HUES6 (cell line): ENCODE measurements at regions not wholly inside any gene's neighbourhood (a gene's known extent, or its start where the extent isn't known, plus 50 kb on each side); places are given as distances from the start of the nearest gene placed in this dataset.

Experiments used
- H3K27ac ChIP-seq: 2 replicates; pipeline ENCODE4 v1.7.0; 2013; ENCODE audit warnings: low read depth, mild to moderate bottlenecking, low read length, inconsistent platforms
- H3K27me3 ChIP-seq: 2 replicates; pipeline ENCODE4 v1.6.1; 2013; ENCODE audit warnings: low read length; ENCODE audit not compliant: control insufficient read depth, insufficient read depth
- H3K36me3 ChIP-seq: 2 replicates; pipeline ENCODE4 v1.6.1; 2013; ENCODE audit warnings: low read length; ENCODE audit not compliant: control insufficient read depth, insufficient read depth
- H3K4me1 ChIP-seq: 2 replicates; pipeline ENCODE4 v1.6.1; 2013; ENCODE audit warnings: low read length; ENCODE audit not compliant: control insufficient read depth, insufficient read depth
- H3K4me3 ChIP-seq: 2 replicates; pipeline ENCODE4 v1.5.1; 2013; ENCODE audit warnings: low read depth, low read length
- H3K9ac ChIP-seq: one replicate; pipeline ENCODE4 v1.6.1; 2013; ENCODE audit warnings: mild to moderate bottlenecking, low read length
- H3K9me3 ChIP-seq: 2 replicates; pipeline ENCODE4 v1.6.1; 2013; ENCODE audit warnings: low read depth, low read length; ENCODE audit not compliant: control insufficient read depth, insufficient read depth

DNA sequence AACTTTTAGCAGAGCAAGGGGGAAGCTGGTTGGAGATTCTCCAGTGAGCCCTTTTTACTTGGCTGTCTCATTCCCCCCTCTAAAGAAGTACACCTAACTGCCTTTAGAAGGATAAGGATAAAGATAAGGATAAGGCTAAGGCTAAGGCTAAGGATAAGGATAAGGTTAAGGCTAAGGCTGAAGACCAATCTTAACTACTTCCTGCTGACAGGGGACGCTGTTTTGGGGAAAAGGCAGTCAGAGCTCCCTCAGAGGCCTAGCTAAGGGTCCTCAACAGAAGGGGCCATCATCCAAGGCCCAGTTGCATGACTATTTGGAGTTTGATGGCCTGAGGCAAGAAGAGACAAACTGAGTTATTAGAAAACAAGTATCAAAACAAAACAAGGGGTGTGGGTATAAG, 94.3 kb upstream of the ARPP21 start:
- no peaks in the 10 kb centered on the region for H3K4me1 ChIP-seq
- peak overlapping the region; percentile 34 for H3K9ac ChIP-seq
- no peaks in the 10 kb centered on the region for H3K9me3 ChIP-seq
- H3K36me3 ChIP-seq, result no peaks in the 10 kb centered on the region
- H3K4me3 ChIP-seq, result no peak overlapping the region
- no peak overlapping the region for H3K27ac ChIP-seq
- no peaks in the 10 kb centered on the region for H3K27me3 ChIP-seq

DNA sequence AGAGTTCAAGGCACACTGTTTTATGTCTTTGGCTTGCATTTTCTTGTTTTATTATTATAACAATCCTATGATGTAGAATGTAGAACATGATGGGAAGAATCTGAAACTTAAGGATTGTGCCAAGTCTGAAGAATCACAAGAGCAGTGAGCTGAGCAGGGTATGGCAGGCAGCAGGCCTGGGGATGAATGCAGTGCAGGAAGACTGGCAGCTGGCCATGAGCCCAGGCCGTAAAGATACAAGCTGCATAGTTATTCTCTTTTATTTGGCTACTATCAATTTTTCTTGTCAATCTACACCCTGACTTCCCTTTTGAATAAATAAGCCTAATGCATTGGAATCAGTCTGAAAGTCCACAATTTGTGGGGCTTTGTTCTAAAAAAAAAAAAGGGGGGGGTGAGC, 89.6 kb upstream of the ARPP21 start:
- H3K27ac ChIP-seq, result no peak overlapping the region
- no peaks in the 10 kb centered on the region for H3K27me3 ChIP-seq
- H3K4me3 ChIP-seq, result no peak overlapping the region
- H3K4me1 ChIP-seq, result no peaks in the 10 kb centered on the region
- no peaks in the 10 kb centered on the region for H3K36me3 ChIP-seq
- H3K9me3 ChIP-seq, result no peaks in the 10 kb centered on the region
- H3K9ac ChIP-seq, result no peak overlapping the region

DNA sequence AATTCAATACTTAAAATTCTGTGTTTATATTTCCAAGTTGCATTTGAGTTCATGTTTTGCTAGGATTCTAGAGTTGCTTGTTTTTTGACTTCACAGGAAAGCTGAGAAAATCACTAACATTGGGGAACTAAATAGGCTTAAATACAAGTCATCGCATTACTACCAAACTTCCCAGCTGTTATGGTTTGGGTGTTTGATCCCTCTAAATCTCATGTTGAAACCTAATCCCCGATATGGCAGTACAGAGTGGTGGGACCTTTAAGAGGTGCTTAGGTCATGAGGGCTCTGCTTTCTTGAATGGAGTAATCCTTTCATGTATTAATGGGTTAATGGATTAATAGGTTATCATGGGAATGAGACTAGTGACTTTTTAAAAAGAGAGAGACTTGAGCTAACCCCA, 77.2 kb upstream of the ARPP21 start:
- H3K9ac ChIP-seq, result no peak overlapping the region

DNA sequence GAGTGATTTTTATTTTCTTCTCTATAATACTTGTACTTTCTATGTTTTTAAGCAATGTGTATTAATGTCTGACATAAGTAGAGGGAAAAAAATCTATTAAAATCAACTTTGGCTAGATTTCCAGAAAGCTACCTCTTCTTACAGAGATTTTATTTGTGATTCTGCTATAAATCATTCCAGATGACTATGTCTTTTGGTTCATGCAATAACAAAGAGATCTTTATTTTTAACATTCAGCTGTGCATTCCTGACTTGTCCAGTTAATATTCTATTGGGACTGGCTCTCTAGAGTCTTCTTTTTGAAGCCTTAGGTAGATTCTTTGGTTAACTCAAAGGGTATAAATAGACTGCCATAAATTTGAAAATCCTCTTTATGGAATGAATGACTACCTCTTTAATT, 74.3 kb upstream of the ARPP21 start:
- H3K9me3 ChIP-seq, result no peaks in the 10 kb centered on the region
- H3K27me3 ChIP-seq, result no peaks in the 10 kb centered on the region
- H3K27ac ChIP-seq, result no peak overlapping the region
- H3K4me1 ChIP-seq, result no peaks in the 10 kb centered on the region
- no peak overlapping the region for H3K9ac ChIP-seq
- no peak overlapping the region for H3K4me3 ChIP-seq
- H3K36me3 ChIP-seq, result no peaks in the 10 kb centered on the region

More for the DNA sequence above, 77.2 kb upstream of the ARPP21 start:
- no peaks in the 10 kb centered on the region for H3K4me1 ChIP-seq
- no peak overlapping the region for H3K27ac ChIP-seq
- H3K4me3 ChIP-seq, result no peak overlapping the region
- no peaks in the 10 kb centered on the region for H3K36me3 ChIP-seq
- H3K27me3 ChIP-seq, result no peaks in the 10 kb centered on the region
- H3K9me3 ChIP-seq, result no peaks in the 10 kb centered on the region
